Liver (tissue), 8 donors: ENCODE measurements at regions not wholly inside any gene's neighbourhood (a gene's known extent, or its start where the extent isn't known, plus 50 kb on each side); places are given as distances from the start of the nearest gene placed in this dataset.

Experiments used
- DNase-seq: peaks from one replicate; pipeline ENCODE4 v3.0.0-alpha.2; 2017; ENCODE audit warnings: low spot score
- H3K27ac ChIP-seq, 2 donors: one replicate each; pipeline ENCODE4 v1.7.0; 2013; ENCODE audit warnings: inconsistent platforms in 2 of 2, low read length in 2 of 2, control low read depth in 1 of 2, low read depth in 1 of 2, mild to moderate bottlenecking in 1 of 2
- H3K27me3 ChIP-seq, 4 donors: one replicate each; pipeline versions ENCODE4 v1.6.1 to v1.7.0; 2013; ENCODE audit warnings: low read length in 3 of 4, inconsistent platforms in 1 of 4, mild to moderate bottlenecking in 1 of 4, moderate library complexity in 1 of 4; ENCODE audit not compliant: control insufficient read depth in 4 of 4, insufficient read depth in 4 of 4
- H3K36me3 ChIP-seq, 4 donors: one replicate each; pipeline versions ENCODE4 v1.6.1 to v1.7.0; 2013; ENCODE audit warnings: low read length in 3 of 4, mild to moderate bottlenecking in 3 of 4, low read depth in 1 of 4, moderate library complexity in 1 of 4; ENCODE audit not compliant: control insufficient read depth in 4 of 4, insufficient read depth in 3 of 4
- H3K4me1 ChIP-seq, 4 donors: one replicate each; pipeline versions ENCODE4 v1.6.1 to v1.7.0; 2013; ENCODE audit warnings: low read length in 3 of 4, mild to moderate bottlenecking in 3 of 4, moderate library complexity in 1 of 4; ENCODE audit not compliant: control insufficient read depth in 4 of 4, insufficient read depth in 4 of 4
- H3K4me3 ChIP-seq, 3 donors: one replicate each; pipeline versions ENCODE4 v1.6.1 to v1.7.0; 2013; ENCODE audit warnings: low read length in 3 of 3, control low read depth in 1 of 3, low read depth in 1 of 3, mild to moderate bottlenecking in 1 of 3
- H3K9ac ChIP-seq, 2 donors: one replicate each; pipeline ENCODE4 v1.7.0; 2013; ENCODE audit warnings: low read length in 2 of 2, mild to moderate bottlenecking in 2 of 2, moderate library complexity in 2 of 2, control low read depth in 1 of 2, low read depth in 1 of 2
- H3K9me3 ChIP-seq, 4 donors: one replicate each; pipeline versions ENCODE4 v1.6.1 to v1.7.0; 2013; ENCODE audit warnings: low read length in 3 of 4; ENCODE audit not compliant: control insufficient read depth in 4 of 4
- EGR1 ChIP-seq, 2 donors: IDR thresholded peaks; 2 replicates each; pipeline ENCODE4 v1.6.1; 2016 to 2018; ENCODE audit warnings: antibody characterized with exemption in 2 of 2, low read depth in 2 of 2
- FOXA1 ChIP-seq: IDR thresholded peaks from 2 replicates; pipeline ENCODE4 v1.6.1; 2016; ENCODE audit warnings: antibody characterized with exemption
- FOXA2 ChIP-seq: IDR thresholded peaks from 2 replicates; pipeline ENCODE4 v1.6.1; 2016; ENCODE audit warnings: antibody characterized with exemption
- GABPA ChIP-seq, 2 donors: IDR thresholded peaks in 1 of 2; conservative IDR thresholded peaks in 1 of 2; 2 replicates each; pipeline ENCODE4 v1.6.1; 2016; ENCODE audit warnings: antibody characterized with exemption in 2 of 2, mild to moderate bottlenecking in 1 of 2, moderate library complexity in 1 of 2
- HNF4A ChIP-seq, 2 donors: conservative IDR thresholded peaks; 2 replicates each; pipeline ENCODE4 v1.6.1; 2016; ENCODE audit warnings: antibody characterized with exemption in 2 of 2, mild to moderate bottlenecking in 2 of 2
- HNF4G ChIP-seq: IDR thresholded peaks from 2 replicates; pipeline ENCODE4 v1.6.1; 2016; ENCODE audit warnings: antibody characterized with exemption
- JUND ChIP-seq, 2 donors: IDR thresholded peaks; 2 replicates each; pipeline ENCODE4 v1.6.1; 2016; ENCODE audit warnings: antibody characterized with exemption in 2 of 2
- NR2F2 ChIP-seq: IDR thresholded peaks from 2 replicates; pipeline ENCODE4 v1.6.1; 2016; ENCODE audit warnings: antibody characterized with exemption
- RAD21 ChIP-seq, 2 donors: IDR thresholded peaks; 2 replicates each; pipeline ENCODE4 v1.6.1; 2016; ENCODE audit warnings: antibody characterized with exemption in 2 of 2, mild to moderate bottlenecking in 2 of 2
- RXRA ChIP-seq, 2 donors: IDR thresholded peaks; 2 replicates each; pipeline ENCODE4 v1.6.1; 2017 to 2018; ENCODE audit warnings: antibody characterized with exemption in 2 of 2, mild to moderate bottlenecking in 1 of 2
- SP1 ChIP-seq: IDR thresholded peaks from 2 replicates; pipeline ENCODE4 v1.6.1; 2018; ENCODE audit warnings: antibody characterized with exemption, mild to moderate bottlenecking
- TAF1 ChIP-seq: conservative IDR thresholded peaks from 2 replicates; pipeline ENCODE4 v1.6.1; 2016; ENCODE audit warnings: antibody characterized with exemption, mild to moderate bottlenecking
- YY1 ChIP-seq: IDR thresholded peaks from 2 replicates; pipeline ENCODE4 v1.6.1; 2016; ENCODE audit warnings: antibody characterized with exemption, mild to moderate bottlenecking
- WGBS: extraction: QIAGEN DNeasy Blood & Tissue Kit; methylation state at CpG from one replicate; pipeline ENCODE4 v1.1.7; 2013; 5-methylcytosine and 5-hydroxymethylcytosine counted together
- TF ChIP-seq, protein P1 (sequence below): IDR thresholded peaks from 2 replicates; pipeline ENCODE4 v1.6.1; 2016; ENCODE audit warnings: antibody characterized with exemption
- TF ChIP-seq, protein P2 (sequence below): IDR thresholded peaks from 2 replicates; pipeline ENCODE4 v1.6.1; 2016; ENCODE audit warnings: antibody characterized with exemption
- TF ChIP-seq, protein P3 (sequence below): IDR thresholded peaks from 2 replicates; pipeline ENCODE4 v1.6.1; 2016; ENCODE audit warnings: antibody characterized with exemption
- TF ChIP-seq, protein P4 (sequence below): fragments of 150-350 bp; IDR thresholded peaks from 2 replicates; pipeline ENCODE4 v1.5.1; 2017; ENCODE audit warnings: improper control_type of control experiment, low read depth, low read length; ENCODE audit not compliant: missing input control
- TF ChIP-seq, protein P5 (sequence below): IDR thresholded peaks from 2 replicates; pipeline ENCODE4 v1.6.1; 2016; ENCODE audit warnings: antibody characterized with exemption, mild to moderate bottlenecking
- donor health status: healthy.
- donor health status: healthy.
- donor health status: healthy.
- donor health status: healthy.
- donor health status: healthy.

DNA sequence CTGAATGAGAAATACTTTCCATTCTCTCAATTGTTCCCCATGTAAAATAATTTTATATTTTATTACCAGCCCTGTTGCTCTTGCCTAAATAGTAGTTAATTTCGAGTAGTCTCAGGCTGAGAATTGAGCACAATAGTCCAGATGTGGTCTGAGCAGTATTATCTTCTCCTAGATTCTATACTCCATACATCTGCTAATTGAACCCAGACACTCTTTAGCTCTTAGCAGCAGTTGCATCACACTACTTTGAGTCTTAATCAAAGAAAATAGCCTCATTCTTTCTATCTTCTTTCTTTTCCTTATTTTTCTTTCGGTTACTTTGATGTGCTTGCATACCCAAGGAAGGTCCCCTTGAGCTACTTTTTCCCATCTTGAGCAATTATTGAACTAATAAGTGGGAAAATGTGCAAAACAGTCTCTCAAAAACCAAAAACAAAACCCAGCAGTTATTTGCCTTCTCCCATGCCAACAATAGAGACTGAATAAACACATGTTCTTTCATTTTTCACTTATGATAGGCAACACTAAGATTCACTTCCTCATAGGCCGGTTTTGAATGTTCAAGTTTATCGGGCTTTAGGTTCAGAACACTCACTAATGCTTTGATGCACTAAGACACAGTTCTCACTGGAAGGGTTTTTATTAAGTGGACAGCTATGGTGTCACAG lies 204.5 kb downstream of the POU4F1 start:
- Histone ChIP-seq H3K4me3 (no peak overlapping the region), H3K4me1 (no peaks in the 10 kb centered on the region), H3K36me3 (no peaks in the 10 kb centered on the region), H3K9me3 (no peaks in the 10 kb centered on the region), H3K27ac (no peak overlapping the region), H3K27me3 (no peaks in the 10 kb centered on the region), H3K9ac (no peak overlapping the region)
- TF ChIP-seq, protein P1, sequence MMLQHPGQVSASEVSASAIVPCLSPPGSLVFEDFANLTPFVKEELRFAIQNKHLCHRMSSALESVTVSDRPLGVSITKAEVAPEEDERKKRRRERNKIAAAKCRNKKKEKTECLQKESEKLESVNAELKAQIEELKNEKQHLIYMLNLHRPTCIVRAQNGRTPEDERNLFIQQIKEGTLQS: no peak
- no peak for TF ChIP-seq NR2F2
- TF ChIP-seq, protein P2, sequence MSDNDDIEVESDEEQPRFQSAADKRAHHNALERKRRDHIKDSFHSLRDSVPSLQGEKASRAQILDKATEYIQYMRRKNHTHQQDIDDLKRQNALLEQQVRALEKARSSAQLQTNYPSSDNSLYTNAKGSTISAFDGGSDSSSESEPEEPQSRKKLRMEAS: no peak
- no peak for TF ChIP-seq GABPA (IDR thresholded peaks at IDR 0.05 in 1 of 2, conservative IDR thresholded peaks at IDR 0.05 in 1 of 2)
- no peak for TF ChIP-seq FOXA1
- TF ChIP-seq, protein P3, sequence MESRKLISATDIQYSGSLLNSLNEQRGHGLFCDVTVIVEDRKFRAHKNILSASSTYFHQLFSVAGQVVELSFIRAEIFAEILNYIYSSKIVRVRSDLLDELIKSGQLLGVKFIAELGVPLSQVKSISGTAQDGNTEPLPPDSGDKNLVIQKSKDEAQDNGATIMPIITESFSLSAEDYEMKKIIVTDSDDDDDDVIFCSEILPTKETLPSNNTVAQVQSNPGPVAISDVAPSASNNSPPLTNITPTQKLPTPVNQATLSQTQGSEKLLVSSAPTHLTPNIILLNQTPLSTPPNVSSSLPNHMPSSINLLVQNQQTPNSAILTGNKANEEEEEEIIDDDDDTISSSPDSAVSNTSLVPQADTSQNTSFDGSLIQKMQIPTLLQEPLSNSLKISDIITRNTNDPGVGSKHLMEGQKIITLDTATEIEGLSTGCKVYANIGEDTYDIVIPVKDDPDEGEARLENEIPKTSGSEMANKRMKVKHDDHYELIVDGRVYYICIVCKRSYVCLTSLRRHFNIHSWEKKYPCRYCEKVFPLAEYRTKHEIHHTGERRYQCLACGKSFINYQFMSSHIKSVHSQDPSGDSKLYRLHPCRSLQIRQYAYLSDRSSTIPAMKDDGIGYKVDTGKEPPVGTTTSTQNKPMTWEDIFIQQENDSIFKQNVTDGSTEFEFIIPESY: no peak
- no peak for DNase-seq
- WGBS: 84% methylated on average over 4 of the region's 4 CpGs

DNA sequence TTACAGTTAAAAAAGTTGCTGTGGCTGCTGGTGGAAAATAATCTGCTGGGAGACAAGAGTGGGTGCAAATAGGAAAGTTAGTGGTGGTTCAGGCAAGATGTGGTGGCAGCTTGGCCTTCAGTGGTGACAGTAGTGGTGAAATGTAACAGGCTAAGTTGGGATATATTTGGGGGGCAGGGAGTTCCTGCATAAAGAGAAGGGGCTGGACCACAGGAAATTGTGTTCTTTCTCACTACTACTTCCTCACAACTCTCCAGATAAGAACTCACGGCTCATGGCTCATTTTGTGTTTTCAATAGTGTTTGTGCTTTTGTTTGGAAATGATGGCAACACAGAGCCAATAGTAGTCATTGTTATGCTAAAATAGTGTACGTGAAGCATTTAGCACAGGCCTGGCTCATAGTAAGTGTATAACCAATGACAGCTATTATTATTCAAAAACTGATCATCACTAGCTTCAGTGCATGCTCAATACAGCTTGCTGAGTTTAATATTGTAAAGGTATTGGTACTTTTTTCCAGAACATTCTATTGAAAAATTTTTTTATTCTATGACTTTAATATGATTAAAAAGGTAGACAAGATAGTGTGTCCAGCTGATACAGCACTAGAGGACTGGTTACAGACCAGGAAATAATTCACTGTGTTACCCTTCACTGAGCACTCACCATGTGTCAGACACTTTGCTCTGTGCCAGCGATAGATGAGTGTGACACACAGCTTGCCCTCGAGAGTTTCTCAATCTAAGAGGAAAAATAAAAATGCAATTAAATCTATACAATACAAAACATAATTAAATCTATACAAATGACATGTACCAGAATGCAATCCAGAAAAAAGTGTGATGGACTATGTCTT lies 209.8 kb downstream of the POU4F1 start:
- Histone ChIP-seq H3K9me3 (no peaks in the 10 kb centered on the region), H3K27ac (no peak overlapping the region), H3K27me3 (no peaks in the 10 kb centered on the region), H3K9ac (no peak overlapping the region), H3K36me3 (no peaks in the 10 kb centered on the region), H3K4me1 (no peaks in the 10 kb centered on the region), H3K4me3 (no peak overlapping the region)
- no peak for DNase-seq
- WGBS: 82% methylated on average over 4 of the region's 4 CpGs
- TF ChIP-seq YY1: no peak
- TF ChIP-seq HNF4G: no peak
- TF ChIP-seq GABPA (IDR thresholded peaks at IDR 0.05 in 1 of 2, conservative IDR thresholded peaks at IDR 0.05 in 1 of 2): no peak
- TF ChIP-seq FOXA1: no peak
- no peak for TF ChIP-seq TAF1
- no peak for TF ChIP-seq FOXA2
- no peak for TF ChIP-seq RAD21 (IDR thresholded peaks at IDR 0.05)
- TF ChIP-seq JUND (IDR thresholded peaks at IDR 0.05): no peak
- TF ChIP-seq, protein P2: no peak
- no peak for TF ChIP-seq EGR1 (IDR thresholded peaks at IDR 0.05; ENCODE audit: low read depth in 2 of 2)
- no peak for TF ChIP-seq NR2F2

DNA sequence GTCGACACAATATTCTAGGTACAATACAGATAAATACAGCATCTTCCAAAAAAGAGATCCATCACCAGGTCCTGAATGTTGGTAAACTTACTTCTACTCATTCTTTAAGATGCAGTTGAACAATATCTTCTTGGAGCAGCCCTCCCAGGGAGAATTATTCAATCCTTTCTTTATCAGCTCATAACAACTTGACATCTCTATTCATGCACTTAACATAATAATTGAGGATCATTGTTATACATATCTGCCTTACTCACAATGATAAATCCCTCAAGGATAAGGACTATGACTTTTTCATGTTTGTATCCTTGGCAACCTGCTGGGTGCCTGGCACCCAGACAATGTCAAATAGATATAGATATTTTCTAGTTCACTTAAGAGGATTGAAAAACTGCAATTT lies 219.5 kb downstream of the POU4F1 start:
- no peak overlapping the region for H3K9ac ChIP-seq
- no peak overlapping the region for H3K27ac ChIP-seq
- H3K27me3 ChIP-seq: no peaks in the 10 kb centered on the region
- H3K9me3 ChIP-seq: no peaks in the 10 kb centered on the region
- H3K4me1 ChIP-seq: no peaks in the 10 kb centered on the region
- no peak for DNase-seq
- H3K4me3 ChIP-seq: no peak overlapping the region
- no peaks in the 10 kb centered on the region for H3K36me3 ChIP-seq
- WGBS: 69% methylated on average over 1 of the region's 1 CpG
- TF ChIP-seq HNF4A (conservative IDR thresholded peaks at IDR 0.05) (no peak), FOXA2 (no peak), GABPA (IDR thresholded peaks at IDR 0.05 in 1 of 2, conservative IDR thresholded peaks at IDR 0.05 in 1 of 2) (no peak), RXRA (IDR thresholded peaks at IDR 0.05) (no peak), YY1 (no peak), RAD21 (IDR thresholded peaks at IDR 0.05) (no peak), EGR1 (IDR thresholded peaks at IDR 0.05; ENCODE audit: low read depth in 2 of 2) (no peak), JUND (IDR thresholded peaks at IDR 0.05) (no peak), SP1 (no peak), HNF4G (no peak)
- TF ChIP-seq, protein P4, sequence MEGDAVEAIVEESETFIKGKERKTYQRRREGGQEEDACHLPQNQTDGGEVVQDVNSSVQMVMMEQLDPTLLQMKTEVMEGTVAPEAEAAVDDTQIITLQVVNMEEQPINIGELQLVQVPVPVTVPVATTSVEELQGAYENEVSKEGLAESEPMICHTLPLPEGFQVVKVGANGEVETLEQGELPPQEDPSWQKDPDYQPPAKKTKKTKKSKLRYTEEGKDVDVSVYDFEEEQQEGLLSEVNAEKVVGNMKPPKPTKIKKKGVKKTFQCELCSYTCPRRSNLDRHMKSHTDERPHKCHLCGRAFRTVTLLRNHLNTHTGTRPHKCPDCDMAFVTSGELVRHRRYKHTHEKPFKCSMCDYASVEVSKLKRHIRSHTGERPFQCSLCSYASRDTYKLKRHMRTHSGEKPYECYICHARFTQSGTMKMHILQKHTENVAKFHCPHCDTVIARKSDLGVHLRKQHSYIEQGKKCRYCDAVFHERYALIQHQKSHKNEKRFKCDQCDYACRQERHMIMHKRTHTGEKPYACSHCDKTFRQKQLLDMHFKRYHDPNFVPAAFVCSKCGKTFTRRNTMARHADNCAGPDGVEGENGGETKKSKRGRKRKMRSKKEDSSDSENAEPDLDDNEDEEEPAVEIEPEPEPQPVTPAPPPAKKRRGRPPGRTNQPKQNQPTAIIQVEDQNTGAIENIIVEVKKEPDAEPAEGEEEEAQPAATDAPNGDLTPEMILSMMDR: no peak
- TF ChIP-seq, protein P5, sequence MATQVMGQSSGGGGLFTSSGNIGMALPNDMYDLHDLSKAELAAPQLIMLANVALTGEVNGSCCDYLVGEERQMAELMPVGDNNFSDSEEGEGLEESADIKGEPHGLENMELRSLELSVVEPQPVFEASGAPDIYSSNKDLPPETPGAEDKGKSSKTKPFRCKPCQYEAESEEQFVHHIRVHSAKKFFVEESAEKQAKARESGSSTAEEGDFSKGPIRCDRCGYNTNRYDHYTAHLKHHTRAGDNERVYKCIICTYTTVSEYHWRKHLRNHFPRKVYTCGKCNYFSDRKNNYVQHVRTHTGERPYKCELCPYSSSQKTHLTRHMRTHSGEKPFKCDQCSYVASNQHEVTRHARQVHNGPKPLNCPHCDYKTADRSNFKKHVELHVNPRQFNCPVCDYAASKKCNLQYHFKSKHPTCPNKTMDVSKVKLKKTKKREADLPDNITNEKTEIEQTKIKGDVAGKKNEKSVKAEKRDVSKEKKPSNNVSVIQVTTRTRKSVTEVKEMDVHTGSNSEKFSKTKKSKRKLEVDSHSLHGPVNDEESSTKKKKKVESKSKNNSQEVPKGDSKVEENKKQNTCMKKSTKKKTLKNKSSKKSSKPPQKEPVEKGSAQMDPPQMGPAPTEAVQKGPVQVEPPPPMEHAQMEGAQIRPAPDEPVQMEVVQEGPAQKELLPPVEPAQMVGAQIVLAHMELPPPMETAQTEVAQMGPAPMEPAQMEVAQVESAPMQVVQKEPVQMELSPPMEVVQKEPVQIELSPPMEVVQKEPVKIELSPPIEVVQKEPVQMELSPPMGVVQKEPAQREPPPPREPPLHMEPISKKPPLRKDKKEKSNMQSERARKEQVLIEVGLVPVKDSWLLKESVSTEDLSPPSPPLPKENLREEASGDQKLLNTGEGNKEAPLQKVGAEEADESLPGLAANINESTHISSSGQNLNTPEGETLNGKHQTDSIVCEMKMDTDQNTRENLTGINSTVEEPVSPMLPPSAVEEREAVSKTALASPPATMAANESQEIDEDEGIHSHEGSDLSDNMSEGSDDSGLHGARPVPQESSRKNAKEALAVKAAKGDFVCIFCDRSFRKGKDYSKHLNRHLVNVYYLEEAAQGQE: no peak
